ENCODE measurements at regions not wholly inside any gene's neighbourhood (a gene's known extent, or its start where the extent isn't known, plus 50 kb on each side); places are given as distances from the start of the nearest gene placed in this dataset.

DNA sequence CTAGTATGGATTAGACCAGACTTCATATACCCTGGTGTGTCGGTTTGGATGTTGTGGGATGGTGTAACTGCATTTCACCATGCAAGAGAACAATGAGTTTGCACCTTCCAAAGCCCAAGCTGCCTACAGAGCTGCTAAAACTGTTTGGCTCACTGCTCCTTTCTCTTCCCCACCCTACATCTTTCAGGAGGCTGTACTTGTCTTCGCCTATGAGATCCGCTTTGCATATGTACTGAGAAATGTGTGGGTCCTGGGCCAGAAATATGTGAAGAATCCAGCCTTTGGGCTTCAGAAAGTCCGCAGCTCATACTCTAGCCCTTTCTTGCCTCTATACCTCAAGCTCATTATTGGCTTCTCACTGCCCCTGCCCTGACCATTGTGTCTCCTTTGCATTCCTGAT is 1060.0 kb downstream of the NTRK3 start:
- H3K27me3 ChIP-seq (ENCODE audit: insufficient read depth, low read length), result no peaks in the 10 kb centered on the region
- ATAC-seq (no peak), DNase-seq (ENCODE audit: low read depth, low spot score) (no peak)
- no peaks in the 10 kb centered on the region for H4K20me1 ChIP-seq (ENCODE audit: insufficient read depth)
- H3K4me3 ChIP-seq (replicated peaks in 1 of 2; ENCODE audit: low read depth in 1 of 2, low read length in 2 of 2), result no peak overlapping the region
- no peaks in the 10 kb centered on the region for H3K4me1 ChIP-seq (ENCODE audit: control insufficient read depth in 1 of 2, insufficient read depth in 2 of 2, low read length in 2 of 2)
- intact Hi-C loops (cut with micrococcal nuclease), result no loop called here
- ChIA-PET POLR2A (no interaction called here), RAD21 (ENCODE audit: low non-redundant PET in 1 of 2, low total read pairs in 2 of 2, uncharacterized antibody in 2 of 2, unreplicated experiment in 2 of 2) (no interaction called here), CTCF (no interaction called here)
- H3K79me2 ChIP-seq (ENCODE audit: insufficient read depth, low read length), result no peaks in the 10 kb centered on the region
- H3K9me3 ChIP-seq (ENCODE audit: control insufficient read depth in 1 of 2, insufficient read depth in 1 of 2, low read depth in 1 of 2, low read length in 2 of 2), result peaks cover 12 to 26% of the 10 kb centered on the region in 2 experiments; a peak in 3 of 4 replicates
- H3K27ac ChIP-seq (ENCODE audit: low read depth, low read length), result no peak overlapping the region
- no peaks in the 10 kb centered on the region for H3K9me2 ChIP-seq (ENCODE audit: insufficient read depth)
- no peaks in the 10 kb centered on the region for H3K36me3 ChIP-seq (ENCODE audit: control insufficient read depth in 1 of 2, insufficient read depth in 2 of 2, low read length in 2 of 2)
- H3K4me2 ChIP-seq (ENCODE audit: low read length), result no peak overlapping the region
- H3K9ac ChIP-seq (ENCODE audit: low read length), result no peak overlapping the region
- BruUV-seq (replicated peaks), result no TSS peak
- H2AFZ ChIP-seq (ENCODE audit: low read depth, low read length, poor library complexity, severe bottlenecking), result no peak overlapping the region
- TF ChIP-seq ELF1 (IDR thresholded peaks at IDR 0.05; ENCODE audit: borderline replicate concordance, low read depth) (no peak), SRF (IDR thresholded peaks at IDR 0.05; ENCODE audit: low read depth) (no peak), CEBPB (IDR thresholded peaks at IDR 0.05; ENCODE audit: low read depth) (no peak), CBX3 (IDR thresholded peaks at IDR 0.05; ENCODE audit: low read depth) (no peak), EZH2 (IDR thresholded peaks at IDR 0.05) (no peak), ZNF274 (IDR thresholded peaks at IDR 0.05; ENCODE audit: low read depth, low read length) (no peak), POLR2AphosphoS5 (IDR thresholded peaks at IDR 0.05; ENCODE audit: low read depth, low read length) (no peak), ZFX (IDR thresholded peaks at IDR 0.05) (no peak), EGR1 (IDR thresholded peaks at IDR 0.05; ENCODE audit: low read depth) (no peak), JUND (IDR thresholded peaks at IDR 0.05) (no peak), SIN3A (IDR thresholded peaks at IDR 0.05; ENCODE audit: low read depth) (no peak), SP1 (IDR thresholded peaks at IDR 0.05; ENCODE audit: low read depth) (no peak), FOSL1 (IDR thresholded peaks at IDR 0.05; ENCODE audit: low read depth) (no peak)
- TF ChIP-seq, protein P1, sequence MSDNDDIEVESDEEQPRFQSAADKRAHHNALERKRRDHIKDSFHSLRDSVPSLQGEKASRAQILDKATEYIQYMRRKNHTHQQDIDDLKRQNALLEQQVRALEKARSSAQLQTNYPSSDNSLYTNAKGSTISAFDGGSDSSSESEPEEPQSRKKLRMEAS (IDR thresholded peaks at IDR 0.05), result no peak
- TF ChIP-seq, protein P2, sequence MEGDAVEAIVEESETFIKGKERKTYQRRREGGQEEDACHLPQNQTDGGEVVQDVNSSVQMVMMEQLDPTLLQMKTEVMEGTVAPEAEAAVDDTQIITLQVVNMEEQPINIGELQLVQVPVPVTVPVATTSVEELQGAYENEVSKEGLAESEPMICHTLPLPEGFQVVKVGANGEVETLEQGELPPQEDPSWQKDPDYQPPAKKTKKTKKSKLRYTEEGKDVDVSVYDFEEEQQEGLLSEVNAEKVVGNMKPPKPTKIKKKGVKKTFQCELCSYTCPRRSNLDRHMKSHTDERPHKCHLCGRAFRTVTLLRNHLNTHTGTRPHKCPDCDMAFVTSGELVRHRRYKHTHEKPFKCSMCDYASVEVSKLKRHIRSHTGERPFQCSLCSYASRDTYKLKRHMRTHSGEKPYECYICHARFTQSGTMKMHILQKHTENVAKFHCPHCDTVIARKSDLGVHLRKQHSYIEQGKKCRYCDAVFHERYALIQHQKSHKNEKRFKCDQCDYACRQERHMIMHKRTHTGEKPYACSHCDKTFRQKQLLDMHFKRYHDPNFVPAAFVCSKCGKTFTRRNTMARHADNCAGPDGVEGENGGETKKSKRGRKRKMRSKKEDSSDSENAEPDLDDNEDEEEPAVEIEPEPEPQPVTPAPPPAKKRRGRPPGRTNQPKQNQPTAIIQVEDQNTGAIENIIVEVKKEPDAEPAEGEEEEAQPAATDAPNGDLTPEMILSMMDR (IDR thresholded peaks at IDR 0.05 in 2 of 3, conservative IDR thresholded peaks at IDR 0.05 in 1 of 3; ENCODE audit: borderline replicate concordance in 1 of 3, insufficient read depth in 1 of 3, low read depth in 2 of 3, low read length in 2 of 3), result no peak
- TF ChIP-seq, protein P3, sequence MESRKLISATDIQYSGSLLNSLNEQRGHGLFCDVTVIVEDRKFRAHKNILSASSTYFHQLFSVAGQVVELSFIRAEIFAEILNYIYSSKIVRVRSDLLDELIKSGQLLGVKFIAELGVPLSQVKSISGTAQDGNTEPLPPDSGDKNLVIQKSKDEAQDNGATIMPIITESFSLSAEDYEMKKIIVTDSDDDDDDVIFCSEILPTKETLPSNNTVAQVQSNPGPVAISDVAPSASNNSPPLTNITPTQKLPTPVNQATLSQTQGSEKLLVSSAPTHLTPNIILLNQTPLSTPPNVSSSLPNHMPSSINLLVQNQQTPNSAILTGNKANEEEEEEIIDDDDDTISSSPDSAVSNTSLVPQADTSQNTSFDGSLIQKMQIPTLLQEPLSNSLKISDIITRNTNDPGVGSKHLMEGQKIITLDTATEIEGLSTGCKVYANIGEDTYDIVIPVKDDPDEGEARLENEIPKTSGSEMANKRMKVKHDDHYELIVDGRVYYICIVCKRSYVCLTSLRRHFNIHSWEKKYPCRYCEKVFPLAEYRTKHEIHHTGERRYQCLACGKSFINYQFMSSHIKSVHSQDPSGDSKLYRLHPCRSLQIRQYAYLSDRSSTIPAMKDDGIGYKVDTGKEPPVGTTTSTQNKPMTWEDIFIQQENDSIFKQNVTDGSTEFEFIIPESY (IDR thresholded peaks at IDR 0.05; ENCODE audit: extremely low read depth, insufficient replicate concordance, low read length), result no peak
